NCI-H1092 treated with DMSO at 0.1 percent for 48 hours (cell line): ENCODE measurements at regions not wholly inside any gene's neighbourhood (a gene's known extent, or its start where the extent isn't known, plus 50 kb on each side); places are given as distances from the start of the nearest gene placed in this dataset.
"Not testable (repeated sequence)": the region's sequence is repeated elsewhere in the genome, so short reads cannot be mapped to it uniquely, and the experiment has no call there.

ENCODE experiments used
- DNase-seq: peaks from one replicate; lab custom pipeline; 2025; lab: John Stamatoyannopoulos, UW

- no peak for DNase-seq
Observed at GRCh38 chrX:111041018-111041462, 55.0 kb upstream of the PAK3 start.

- no peak for DNase-seq
Observed at GRCh38 chrX:111040377-111041017, 55.5 kb upstream of the PAK3 start.

- no peak for DNase-seq
Observed at GRCh38 chrX:111039606-111040005, 56.4 kb upstream of the PAK3 start.

GRCh38 chrX:111035991-111036390, 60.0 kb upstream of the PAK3 start:
- no peak for DNase-seq

GRCh38 chrX:111035256-111035655, 60.7 kb upstream of the PAK3 start:
- peak; percentile 42 for DNase-seq

GRCh38 chrX:111022998-111023397, 73.0 kb upstream of the PAK3 start:
- DNase-seq: not testable (repeated sequence)

GRCh38 chrX:111020283-111020682, 75.7 kb upstream of the PAK3 start:
- DNase-seq: no peak

- DNase-seq: no peak
Observed at GRCh38 chrX:111013778-111014455, 82.1 kb upstream of the PAK3 start.

- no peak for DNase-seq
Observed at GRCh38 chrX:111010111-111010510, 85.9 kb upstream of the PAK3 start.

- DNase-seq: no peak
Observed at GRCh38 chrX:111009256-111009655, 86.7 kb upstream of the PAK3 start.

GRCh38 chrX:111008126-111008525, 87.9 kb upstream of the PAK3 start:
- no peak for DNase-seq

- DNase-seq: no peak
Observed at GRCh38 chrX:111007238-111007637, 88.8 kb upstream of the PAK3 start.

- DNase-seq: no peak
Observed at GRCh38 chrX:111006116-111006515, 89.9 kb upstream of the PAK3 start.

- DNase-seq: no peak
Observed at GRCh38 chrX:111005166-111005565, 90.8 kb upstream of the PAK3 start.

GRCh38 chrX:111003118-111003517, 92.9 kb upstream of the PAK3 start:
- DNase-seq: no peak

- DNase-seq: peak; percentile 26
Observed at GRCh38 chrX:110992611-110993010, 103.4 kb upstream of the PAK3 start.

GRCh38 chrX:110989869-110990268, 106.1 kb upstream of the PAK3 start:
- no peak for DNase-seq

GRCh38 chrX:110989447-110989846, 106.5 kb upstream of the PAK3 start:
- DNase-seq: no peak

GRCh38 chrX:110987292-110987691, 108.7 kb upstream of the PAK3 start:
- no peak for DNase-seq

GRCh38 chrX:110985470-110985869, 110.5 kb upstream of the PAK3 start:
- no peak for DNase-seq

- no peak for DNase-seq
Observed at GRCh38 chrX:110983024-110983423, 113.0 kb upstream of the PAK3 start.

- no peak for DNase-seq
Observed at GRCh38 chrX:110966839-110967238, 129.2 kb upstream of the PAK3 start.

- DNase-seq: no peak
Observed at GRCh38 chrX:110966091-110966454, 129.9 kb upstream of the PAK3 start.
